ENCODE measurements at regions not wholly inside any gene's neighbourhood (a gene's known extent, or its start where the extent isn't known, plus 50 kb on each side); places are given as distances from the start of the nearest gene placed in this dataset.

- in situ Hi-C loops (cut with MboI; ENCODE audit: low sequenced_read_pairs): no loop called here
Observed at GRCh38 chr12:30829876-30830275, 75.1 kb upstream of the CAPRIN2 start.

- in situ Hi-C loops (cut with MboI; ENCODE audit: low sequenced_read_pairs): no loop called here
Observed at GRCh38 chr12:30828686-30829085, 73.9 kb upstream of the CAPRIN2 start.

- in situ Hi-C loops (cut with MboI; ENCODE audit: low sequenced_read_pairs): no loop called here
Observed at GRCh38 chr12:30827101-30828066, 72.6 kb upstream of the CAPRIN2 start.

GRCh38 chr12:30826276-30826675, 71.5 kb upstream of the CAPRIN2 start:
- in situ Hi-C loops (cut with MboI; ENCODE audit: low sequenced_read_pairs): no loop called here

GRCh38 chr12:30825341-30825740, 70.6 kb upstream of the CAPRIN2 start:
- in situ Hi-C loops (cut with MboI; ENCODE audit: low sequenced_read_pairs): no loop called here

- in situ Hi-C loops (cut with MboI; ENCODE audit: low sequenced_read_pairs): no loop called here
Observed at GRCh38 chr12:30824311-30824710, 69.6 kb upstream of the CAPRIN2 start.

GRCh38 chr12:30823764-30824163, 69.0 kb upstream of the CAPRIN2 start:
- in situ Hi-C loops (cut with MboI; ENCODE audit: low sequenced_read_pairs): no loop called here

GRCh38 chr12:30823156-30823699, 68.5 kb upstream of the CAPRIN2 start:
- in situ Hi-C loops (cut with MboI; ENCODE audit: low sequenced_read_pairs): no loop called here

- in situ Hi-C loops (cut with MboI; ENCODE audit: low sequenced_read_pairs): no loop called here
Observed at GRCh38 chr12:30822385-30823155, 67.8 kb upstream of the CAPRIN2 start.

GRCh38 chr12:30820406-30820946, 65.7 kb upstream of the CAPRIN2 start:
- in situ Hi-C loops (cut with MboI; ENCODE audit: low sequenced_read_pairs): no loop called here

- in situ Hi-C loops (cut with MboI; ENCODE audit: low sequenced_read_pairs): no loop called here
Observed at GRCh38 chr12:30818562-30818961, 63.8 kb upstream of the CAPRIN2 start.

GRCh38 chr12:30816742-30817465, 62.2 kb upstream of the CAPRIN2 start:
- in situ Hi-C loops (cut with MboI; ENCODE audit: low sequenced_read_pairs): no loop called here

- in situ Hi-C loops (cut with MboI; ENCODE audit: low sequenced_read_pairs): no loop called here
Observed at GRCh38 chr12:30814295-30814655, 59.5 kb upstream of the CAPRIN2 start.

GRCh38 chr12:30813525-30814294, 59.0 kb upstream of the CAPRIN2 start:
- in situ Hi-C loops (cut with MboI; ENCODE audit: low sequenced_read_pairs): no loop called here

- in situ Hi-C loops (cut with MboI; ENCODE audit: low sequenced_read_pairs): no loop called here
Observed at GRCh38 chr12:30811966-30812365, 57.2 kb upstream of the CAPRIN2 start.

- in situ Hi-C loops (cut with MboI; ENCODE audit: low sequenced_read_pairs): no loop called here
Observed at GRCh38 chr12:30810918-30811317, 56.2 kb upstream of the CAPRIN2 start.

- in situ Hi-C loops (cut with MboI; ENCODE audit: low sequenced_read_pairs): loop anchor here (10.0 kb wide), 1 partner anchor 1283 kb away; no protein-coding TSS in a partner anchor
Observed at GRCh38 chr12:30807695-30808034, 52.9 kb upstream of the CAPRIN2 start.

- in situ Hi-C loops (cut with MboI; ENCODE audit: low sequenced_read_pairs): loop anchor here (10.0 kb wide), 1 partner anchor 1282 kb away; no protein-coding TSS in a partner anchor
Observed at GRCh38 chr12:30806989-30807694, 52.4 kb upstream of the CAPRIN2 start.

GRCh38 chr12:30805959-30806358, 51.2 kb upstream of the CAPRIN2 start:
- in situ Hi-C loops (cut with MboI; ENCODE audit: low sequenced_read_pairs): loop anchor here (10.0 kb wide), 1 partner anchor 1281 kb away; no protein-coding TSS in a partner anchor
